Astrocyte (in vitro differentiated cells and primary cell): ENCODE measurements at regions not wholly inside any gene's neighbourhood (a gene's known extent, or its start where the extent isn't known, plus 50 kb on each side); places are given as distances from the start of the nearest gene placed in this dataset.

Experiments used
- CTCF ChIP-seq: IDR thresholded peaks from 2 replicates; pipeline ENCODE4 v1.5.1; 2011; ENCODE audit warnings: low read depth, mild to moderate bottlenecking, inconsistent platforms, low read length, moderate library complexity; ENCODE audit not compliant: insufficient read depth
- EZH2 ChIP-seq: IDR thresholded peaks from 2 replicates; pipeline ENCODE4 v1.6.1; 2012; ENCODE audit warnings: mild to moderate bottlenecking, low read length, inconsistent platforms; ENCODE audit not compliant: insufficient read depth

- TF ChIP-seq CTCF (no peak), EZH2 (no peak)
These were observed 442.8 kb downstream of the BCOR start for GRCh38 chrX:39654952-39655351.
